Lung (tissue), 11 donors: ENCODE measurements at regions not wholly inside any gene's neighbourhood (a gene's known extent, or its start where the extent isn't known, plus 50 kb on each side); places are given as distances from the start of the nearest gene placed in this dataset.
"Not testable (repeated sequence)": the region's sequence is repeated elsewhere in the genome, so short reads cannot be mapped to it uniquely, and the experiment has no call there.

ENCODE experiments used
- ATAC-seq: fragments of 200-7000 bp; cut with Tn5 transposase; one replicate; pipeline ENCODE4 v1.9.1; 2020; ENCODE audit warnings: moderate number of reproducible peaks; ENCODE audit not compliant: insufficient read depth, low FRiP score
- DNase-seq, 3 donors: peaks; one replicate each; pipeline ENCODE4 v3.0.0-alpha.2; 2013 to 2017
- H3K27ac ChIP-seq, 2 donors: one replicate each; pipeline ENCODE4 v1.5.1; 2013; ENCODE audit warnings: mild to moderate bottlenecking in 2 of 2, moderate library complexity in 2 of 2, control low read depth in 1 of 2, inconsistent platforms in 1 of 2, low read depth in 1 of 2, low read length in 1 of 2
- H3K27me3 ChIP-seq, 3 donors: one replicate each; pipeline ENCODE4 v1.5.1; 2013; ENCODE audit warnings: low read length in 2 of 3; ENCODE audit not compliant: control insufficient read depth in 3 of 3, insufficient read depth in 3 of 3
- H3K36me3 ChIP-seq, 4 donors: one replicate each; pipeline ENCODE4 v1.5.1; 2013; ENCODE audit warnings: low read length in 4 of 4, mild to moderate bottlenecking in 1 of 4, moderate library complexity in 1 of 4; ENCODE audit not compliant: control insufficient read depth in 4 of 4, insufficient read depth in 4 of 4
- H3K4me1 ChIP-seq, 5 donors: one replicate each; pipeline ENCODE4 v1.5.1; 2013; ENCODE audit warnings: low read length in 5 of 5, mild to moderate bottlenecking in 2 of 5, moderate library complexity in 1 of 5; ENCODE audit not compliant: control insufficient read depth in 5 of 5, insufficient read depth in 5 of 5
- H3K4me3 ChIP-seq: one replicate; pipeline ENCODE4 v1.5.1; 2013; ENCODE audit warnings: mild to moderate bottlenecking, control low read depth, moderate library complexity
- H3K9ac ChIP-seq, 2 donors: one replicate each; pipeline ENCODE4 v1.5.1; 2013; ENCODE audit warnings: low read length in 2 of 2, control low read depth in 1 of 2; ENCODE audit not compliant: insufficient read depth in 1 of 2
- H3K9me3 ChIP-seq, 4 donors: one replicate each; pipeline ENCODE4 v1.5.1; 2013; ENCODE audit warnings: low read length in 3 of 4, mild to moderate bottlenecking in 1 of 4, moderate library complexity in 1 of 4; ENCODE audit not compliant: control insufficient read depth in 4 of 4, insufficient read depth in 3 of 4
- CTCF ChIP-seq: IDR thresholded peaks from 2 replicates; pipeline ENCODE4 v1.5.1; 2012; ENCODE audit warnings: mild to moderate bottlenecking; ENCODE audit errors: control extremely low read depth, extremely low read depth
- WGBS, 2 donors: extraction: QIAGEN DNeasy Blood & Tissue Kit; methylation state at CpG; one replicate each; pipeline ENCODE4 v1.1.7; 2013; 5-methylcytosine and 5-hydroxymethylcytosine counted together
- donor health status: control.
- donor health status: control.
- donor health status: Bipolar disorder and iron deficiency.
- donor health status: healthy.
- donor health status: DM: yes; HTN: yes; CAD: no.

GRCh38 chr9:78109075-78109474 is 77.5 kb upstream of the GNAQ start:
- WGBS, 2 donors = 71 to 75% methylated on average over 2 of the region's 2 CpGs

GRCh38 chr9:78106586-78106985 is 75.0 kb upstream of the GNAQ start:
- not testable (repeated sequence) for ATAC-seq, H3K4me3 ChIP-seq, H3K4me1 ChIP-seq, H3K9ac ChIP-seq, H3K9me3 ChIP-seq, H3K27ac ChIP-seq, H3K27me3 ChIP-seq, DNase-seq, H3K36me3 ChIP-seq
- WGBS, 2 donors = 80 to 85% methylated on average over 8 of the region's 8 CpGs

More at GRCh38 chr9:78109075-78109474, 77.5 kb upstream of the GNAQ start:
- Histone ChIP-seq H3K36me3 (no peaks in the 10 kb centered on the region), H3K27me3 (no peaks in the 10 kb centered on the region), H3K4me3 (no peak overlapping the region), H3K4me1 (no peaks in the 10 kb centered on the region), H3K9ac (no peak overlapping the region), H3K27ac (no peak overlapping the region), H3K9me3 (no peaks in the 10 kb centered on the region)
- ATAC-seq (no peak), DNase-seq (no peak)
- TF ChIP-seq CTCF = no peak

DNA sequence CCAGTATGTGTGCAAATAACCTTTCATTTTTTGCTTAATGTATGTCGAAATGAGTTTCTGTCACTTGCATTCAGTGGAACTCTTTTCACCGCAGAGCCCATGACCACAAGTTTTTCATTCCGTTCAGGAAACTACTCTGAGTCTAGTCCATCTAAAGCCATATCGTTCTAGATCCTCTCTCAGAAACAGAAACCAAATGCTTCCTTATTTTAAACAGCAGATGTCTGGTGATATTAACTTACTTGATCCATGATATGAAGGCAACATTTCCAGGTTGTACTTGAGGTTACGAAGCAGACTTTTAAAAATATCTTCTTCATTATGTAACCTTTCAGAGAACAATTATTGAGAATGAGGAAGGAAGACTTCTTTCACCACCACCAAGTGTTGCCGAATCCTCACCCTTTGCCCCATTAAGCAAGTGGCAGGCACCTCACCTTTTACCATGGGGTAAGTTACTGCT is 72.4 kb upstream of the GNAQ start:
- Histone ChIP-seq H3K4me3 (no peak overlapping the region), H3K27me3 (no peaks in the 10 kb centered on the region), H3K27ac (no peak overlapping the region), H3K9ac (no peak overlapping the region), H3K9me3 (no peaks in the 10 kb centered on the region), H3K36me3 (no peaks in the 10 kb centered on the region), H3K4me1 (peaks cover 0 to 2% (median 0%) of the 10 kb centered on the region in 5 donors)
- WGBS, 2 donors = 33 to 64% methylated on average over 6 of the region's 6 CpGs
- ATAC-seq (no peak), DNase-seq (peak in 1 of 3 donors; percentile 11)
- TF ChIP-seq CTCF = no peak

- H3K36me3 ChIP-seq = no peaks in the 10 kb centered on the region
- no peak for ATAC-seq
- 41 to 56% methylated on average over 2 of the region's 2 CpGs for WGBS, 2 donors
- no peak for TF ChIP-seq CTCF
- H3K27me3 ChIP-seq = no peaks in the 10 kb centered on the region
- H3K27ac ChIP-seq = no peak overlapping the region
- no peak for DNase-seq
- H3K9ac ChIP-seq = no peak overlapping the region
- H3K4me1 ChIP-seq = peaks cover 0 to 2% (median 0%) of the 10 kb centered on the region in 5 donors
- H3K9me3 ChIP-seq = no peaks in the 10 kb centered on the region
- H3K4me3 ChIP-seq = no peak overlapping the region
These were observed 69.6 kb upstream of the GNAQ start for GRCh38 chr9:78101247-78101646.
